ENCODE measurements at regions not wholly inside any gene's neighbourhood (a gene's known extent, or its start where the extent isn't known, plus 50 kb on each side); places are given as distances from the start of the nearest gene placed in this dataset.
A peak's percentile ranks its signal among the peaks of the same experiment; 100 is the strongest.

- no peak for DNase-seq (ENCODE audit: low read depth)
- H3K4me3 ChIP-seq (ENCODE audit: low read depth, low read length), result no peak overlapping the region
- no peak for TF ChIP-seq CTCF (IDR thresholded peaks at IDR 0.05; ENCODE audit: insufficient read depth, low read depth, low read length)
Observed at GRCh38 chr5:9786380-9787360, 156.5 kb upstream of the TAS2R1 start.

- peak; percentile 69 for DNase-seq (ENCODE audit: low read depth)
- no peak overlapping the region for H3K4me3 ChIP-seq (ENCODE audit: low read depth, low read length)
- TF ChIP-seq CTCF (IDR thresholded peaks at IDR 0.05; ENCODE audit: insufficient read depth, low read depth, low read length), result no peak
Observed at GRCh38 chr5:9785751-9786150, 155.6 kb upstream of the TAS2R1 start.

- TF ChIP-seq CTCF (IDR thresholded peaks at IDR 0.05; ENCODE audit: insufficient read depth, low read depth, low read length), result no peak
- H3K4me3 ChIP-seq (ENCODE audit: low read depth, low read length), result no peak overlapping the region
- no peak for DNase-seq (ENCODE audit: low read depth)
Observed at GRCh38 chr5:9784231-9784630, 154.1 kb upstream of the TAS2R1 start.

GRCh38 chr5:9782826-9783560, 152.8 kb upstream of the TAS2R1 start:
- TF ChIP-seq CTCF (IDR thresholded peaks at IDR 0.05; ENCODE audit: insufficient read depth, low read depth, low read length), result no peak
- DNase-seq (ENCODE audit: low read depth), result peak; percentile 98
- H3K4me3 ChIP-seq (ENCODE audit: low read depth, low read length), result no peak overlapping the region

GRCh38 chr5:9781890-9782289, 151.7 kb upstream of the TAS2R1 start:
- peak; percentile 83 for DNase-seq (ENCODE audit: low read depth)
- no peak for TF ChIP-seq CTCF (IDR thresholded peaks at IDR 0.05; ENCODE audit: insufficient read depth, low read depth, low read length)
- no peak overlapping the region for H3K4me3 ChIP-seq (ENCODE audit: low read depth, low read length)

- TF ChIP-seq CTCF (IDR thresholded peaks at IDR 0.05; ENCODE audit: insufficient read depth, low read depth, low read length), result no peak
- DNase-seq (ENCODE audit: low read depth), result peak; percentile 59
Observed at GRCh38 chr5:9781275-9781674, 151.1 kb upstream of the TAS2R1 start.

More at GRCh38 chr5:9781275-9781674, 151.1 kb upstream of the TAS2R1 start:
- H3K4me3 ChIP-seq (ENCODE audit: low read depth, low read length), result no peak overlapping the region

Data from fibroblast of villous mesenchyme (primary cell).